Activated CD4-positive, alpha-beta T cell treated with anti-CD3 and anti-CD28 coated beads, Interleukin-2, amount 10 ng/mL, durations not matched to agents 7 days and 5 days (primary cell): ENCODE measurements at regions not wholly inside any gene's neighbourhood (a gene's known extent, or its start where the extent isn't known, plus 50 kb on each side); places are given as distances from the start of the nearest gene placed in this dataset.

ENCODE experiments used
- CTCF ChIA-PET: fragments of 350-600 bp; sonication (Branson Sonifier 250); formaldehyde crosslinking; loops from one replicate; lab custom pipeline; 2021; ENCODE audit warnings: antibody characterized with exemption; lab: Charles Lee
- POLR2A ChIA-PET: fragments of 350-600 bp; sonication (Branson Sonifier 250); formaldehyde crosslinking; loops from one replicate; lab custom pipeline; 2021; ENCODE audit warnings: antibody characterized with exemption; lab: Charles Lee
- DNase-seq: peaks from one replicate; pipeline ENCODE4 v3.0.0-alpha.2; 2020
- H3K27ac Mint-ChIP-seq: one replicate; pipeline ENCODE4 v1.8.0; 2021; ENCODE audit warnings: mild to moderate bottlenecking, moderate library complexity, mixed read lengths
- H3K27me3 Mint-ChIP-seq: one replicate; pipeline ENCODE4 v1.8.0; 2021; ENCODE audit warnings: mixed read lengths
- H3K36me3 Mint-ChIP-seq: one replicate; pipeline ENCODE4 v1.8.0; 2021; ENCODE audit warnings: low read depth, mixed read lengths
- H3K4me1 Mint-ChIP-seq: one replicate; pipeline ENCODE4 v1.8.0; 2021; ENCODE audit warnings: mixed read lengths
- H3K4me3 Mint-ChIP-seq: one replicate; pipeline ENCODE4 v1.8.0; 2021; ENCODE audit warnings: mild to moderate bottlenecking, moderate library complexity, mixed read lengths
- H3K9me3 Mint-ChIP-seq: one replicate; pipeline ENCODE4 v1.8.0; 2021; ENCODE audit warnings: mixed read lengths

DNA sequence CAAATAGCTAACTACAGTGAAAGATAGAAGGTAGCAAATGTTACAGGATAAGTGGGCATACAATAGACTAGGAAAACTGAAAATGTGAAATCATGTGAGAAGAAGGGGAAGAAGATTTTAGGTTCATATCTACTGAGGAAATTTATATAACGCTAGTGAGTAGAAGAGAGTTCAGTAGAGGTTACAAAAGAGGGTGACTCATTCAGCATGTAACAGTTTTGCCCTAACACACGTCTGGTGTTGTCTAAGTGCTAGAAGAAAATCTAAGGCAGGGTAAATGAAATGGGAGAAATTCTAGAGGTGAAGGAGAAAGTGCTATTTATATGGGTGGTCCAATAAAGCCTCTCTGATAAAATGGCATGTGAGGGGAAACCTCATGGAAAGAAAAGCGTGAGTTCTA is 731.4 kb upstream of the POT1 start:
- no peaks in the 10 kb centered on the region for H3K27me3 Mint-ChIP-seq
- no peak for DNase-seq
- H3K36me3 Mint-ChIP-seq: no peaks in the 10 kb centered on the region
- H3K9me3 Mint-ChIP-seq: peaks cover 2% of the 10 kb centered on the region
- POLR2A ChIA-PET: no interaction called here
- no peak overlapping the region for H3K4me3 Mint-ChIP-seq
- no peak overlapping the region for H3K27ac Mint-ChIP-seq
- CTCF ChIA-PET: no interaction called here
- H3K4me1 Mint-ChIP-seq: no peaks in the 10 kb centered on the region

DNA sequence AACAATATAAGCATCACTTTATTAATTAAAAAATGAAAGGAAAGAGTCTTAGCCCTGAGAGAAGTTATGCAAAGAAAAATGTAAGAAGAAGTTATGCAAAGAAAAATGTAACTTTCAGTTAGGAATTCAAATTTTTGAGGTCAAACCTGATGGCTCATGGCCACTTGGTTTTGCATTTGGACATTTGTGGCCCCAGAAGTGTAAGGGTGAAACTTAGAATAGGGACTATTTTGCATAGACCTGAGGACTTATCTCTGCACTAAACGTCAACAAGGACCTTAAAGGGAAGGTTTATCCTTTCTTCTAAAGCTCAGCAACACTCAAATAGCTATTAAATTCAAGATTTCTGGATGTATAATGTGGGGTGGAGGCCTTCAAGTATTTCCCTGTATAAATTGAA is 724.5 kb upstream of the POT1 start:
- H3K27me3 Mint-ChIP-seq: no peaks in the 10 kb centered on the region
- POLR2A ChIA-PET: no interaction called here
- no peaks in the 10 kb centered on the region for H3K9me3 Mint-ChIP-seq
- no peak for DNase-seq
- no peaks in the 10 kb centered on the region for H3K36me3 Mint-ChIP-seq
- H3K4me3 Mint-ChIP-seq: no peak overlapping the region
- no peaks in the 10 kb centered on the region for H3K4me1 Mint-ChIP-seq
- H3K27ac Mint-ChIP-seq: no peak overlapping the region
- CTCF ChIA-PET: no interaction called here

DNA sequence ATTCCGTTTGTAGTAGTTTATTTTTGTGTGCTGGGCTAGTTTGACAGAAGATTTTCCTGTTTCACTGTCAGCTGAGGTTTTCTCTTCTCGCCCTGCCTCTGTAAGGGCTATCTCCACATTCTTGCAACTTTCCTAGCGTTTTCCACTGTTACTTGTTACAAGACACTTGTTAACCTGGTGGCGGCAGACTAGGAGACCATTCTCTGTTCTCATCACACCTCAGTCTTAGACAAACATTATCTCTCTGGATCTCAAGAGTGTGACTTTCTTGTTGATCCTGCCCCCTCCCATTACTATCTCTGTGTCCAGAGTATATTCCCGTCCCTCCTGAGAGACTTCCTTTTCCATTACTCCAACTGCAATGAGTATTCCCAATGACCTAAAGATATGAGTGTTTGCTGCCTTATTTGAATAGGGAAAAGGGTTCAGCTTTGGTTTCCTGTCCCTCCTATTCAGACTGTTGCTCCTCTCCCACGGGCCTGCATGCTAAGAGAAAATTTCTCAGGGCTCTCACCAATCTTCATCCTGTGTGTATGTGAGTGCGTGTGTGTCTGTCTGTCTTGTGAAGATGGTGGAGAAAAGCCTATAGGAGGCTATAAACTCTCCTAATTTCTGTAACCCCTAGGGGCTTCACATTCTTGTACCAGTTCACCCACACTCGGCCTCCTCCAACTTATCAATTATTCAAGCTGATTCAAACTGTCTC is 722.4 kb upstream of the POT1 start:
- CTCF ChIA-PET: no interaction called here
- Mint-ChIP-seq H3K36me3 (no peaks in the 10 kb centered on the region), H3K27me3 (no peaks in the 10 kb centered on the region), H3K27ac (no peak overlapping the region), H3K4me1 (no peaks in the 10 kb centered on the region), H3K4me3 (no peak overlapping the region), H3K9me3 (no peaks in the 10 kb centered on the region)
- DNase-seq: no peak
- POLR2A ChIA-PET: no interaction called here

DNA sequence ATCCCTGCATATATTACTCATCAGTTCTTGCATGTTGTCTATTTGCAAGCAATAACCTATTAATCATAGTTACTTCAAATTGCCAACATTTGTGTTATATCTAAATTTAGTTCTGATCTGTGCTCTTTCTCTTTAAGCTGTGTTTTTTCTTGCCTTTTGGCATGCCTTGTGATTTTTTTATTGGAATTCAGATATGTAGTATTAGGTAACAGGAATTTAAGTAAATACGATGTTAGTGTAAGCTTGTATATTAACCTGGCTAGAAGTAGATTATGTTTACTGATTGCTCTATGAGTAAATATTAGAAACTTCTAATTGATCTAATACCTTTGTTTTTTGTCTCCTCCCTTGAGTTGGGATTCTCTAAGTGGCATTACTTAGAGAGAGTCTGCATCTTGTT is 718.9 kb upstream of the POT1 start:
- ChIA-PET POLR2A (no interaction called here), CTCF (no interaction called here)
- H3K4me3 Mint-ChIP-seq: no peak overlapping the region
- H3K9me3 Mint-ChIP-seq: peaks cover 3% of the 10 kb centered on the region
- no peaks in the 10 kb centered on the region for H3K27me3 Mint-ChIP-seq
- no peaks in the 10 kb centered on the region for H3K4me1 Mint-ChIP-seq
- H3K36me3 Mint-ChIP-seq: no peaks in the 10 kb centered on the region
- DNase-seq: no peak
- H3K27ac Mint-ChIP-seq: no peak overlapping the region

DNA sequence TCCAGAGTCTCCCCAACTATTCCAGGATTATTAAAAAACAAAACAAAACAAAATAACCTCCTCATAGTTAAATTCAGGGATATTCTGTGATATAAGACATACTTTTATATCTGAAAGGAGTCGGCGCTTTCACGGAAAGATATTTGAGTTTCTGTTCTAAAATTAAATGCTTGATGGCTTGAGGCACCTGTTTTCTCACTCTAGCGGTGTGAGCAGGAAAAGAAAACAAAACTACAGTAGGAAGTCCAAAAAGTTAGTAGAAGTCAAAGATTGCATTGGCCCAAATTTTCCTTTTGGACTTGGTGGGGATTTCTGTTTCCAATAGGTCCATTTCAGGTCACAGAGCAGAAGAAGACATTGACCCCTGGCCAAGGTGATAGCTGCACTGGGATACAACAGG is 716.1 kb upstream of the POT1 start:
- no peaks in the 10 kb centered on the region for H3K27me3 Mint-ChIP-seq
- H3K27ac Mint-ChIP-seq: no peak overlapping the region
- no peaks in the 10 kb centered on the region for H3K36me3 Mint-ChIP-seq
- no peaks in the 10 kb centered on the region for H3K4me1 Mint-ChIP-seq
- CTCF ChIA-PET: no interaction called here
- POLR2A ChIA-PET: no interaction called here
- no peak for DNase-seq
- peaks cover 5% of the 10 kb centered on the region for H3K9me3 Mint-ChIP-seq
- no peak overlapping the region for H3K4me3 Mint-ChIP-seq

DNA sequence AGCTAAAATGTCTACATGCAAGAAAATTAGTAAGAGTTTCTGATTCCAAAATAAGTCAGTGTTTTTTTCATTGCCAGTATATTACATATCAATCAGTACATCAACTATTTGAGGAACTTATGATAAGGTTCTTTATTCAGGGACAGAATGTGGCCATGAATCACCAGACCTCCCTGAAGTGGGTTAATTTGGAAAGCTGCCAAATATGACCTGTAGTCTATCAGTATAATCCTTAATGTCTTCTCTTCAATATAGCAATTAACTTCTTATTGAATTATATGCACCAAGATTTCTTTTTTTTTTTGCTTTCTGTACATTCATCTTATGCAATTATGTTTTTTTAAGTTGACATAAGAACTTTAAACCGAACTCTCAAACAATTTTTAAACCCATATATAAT is 714.5 kb upstream of the POT1 start:
- Mint-ChIP-seq H3K36me3 (no peaks in the 10 kb centered on the region), H3K4me1 (no peaks in the 10 kb centered on the region), H3K27me3 (no peaks in the 10 kb centered on the region), H3K9me3 (peaks cover 5% of the 10 kb centered on the region), H3K27ac (no peak overlapping the region), H3K4me3 (no peak overlapping the region)
- ChIA-PET POLR2A (no interaction called here), CTCF (no interaction called here)
- no peak for DNase-seq

DNA sequence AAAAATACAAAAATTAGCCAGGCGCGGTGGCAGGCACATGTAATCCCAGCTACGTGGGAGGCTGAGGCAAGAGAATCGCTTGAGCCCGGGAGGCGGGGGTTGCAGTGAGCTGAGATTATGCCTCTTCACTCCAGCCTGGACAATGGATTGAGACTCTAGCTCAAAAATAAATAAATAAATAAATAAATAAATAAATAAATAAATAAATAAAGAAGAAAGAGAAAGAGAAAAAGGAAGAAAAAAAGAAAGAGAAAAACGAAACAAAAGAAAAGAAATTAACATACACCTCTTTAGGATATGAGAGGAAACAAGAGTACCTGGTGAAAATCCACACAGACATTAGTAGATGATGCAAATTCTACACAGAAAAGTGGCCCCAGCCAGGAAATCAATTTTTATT is 713.7 kb upstream of the POT1 start:
- CTCF ChIA-PET: no interaction called here
- Mint-ChIP-seq H3K27ac (no peak overlapping the region), H3K4me1 (no peaks in the 10 kb centered on the region), H3K36me3 (no peaks in the 10 kb centered on the region), H3K27me3 (no peaks in the 10 kb centered on the region), H3K4me3 (no peak overlapping the region), H3K9me3 (peaks cover 5% of the 10 kb centered on the region)
- DNase-seq: no peak
- POLR2A ChIA-PET: no interaction called here

DNA sequence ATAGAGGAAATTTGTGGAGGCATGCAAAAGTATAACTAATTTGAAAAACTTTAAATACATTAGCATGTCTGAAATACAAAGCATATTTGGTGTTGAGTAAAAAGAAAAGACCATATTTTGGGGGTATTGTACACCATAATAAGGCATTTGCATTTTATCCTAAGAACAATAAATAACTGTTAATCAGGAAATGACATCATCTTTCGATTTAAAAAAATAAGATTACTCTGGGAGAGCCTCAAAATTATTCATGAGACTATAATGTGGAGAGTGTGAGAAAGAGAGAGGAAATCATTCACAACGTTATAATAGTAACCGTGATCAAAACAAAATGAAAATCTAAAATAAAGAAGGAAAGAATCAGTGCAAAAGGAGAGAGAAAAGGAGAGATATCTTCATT is 712.3 kb upstream of the POT1 start:
- H3K9me3 Mint-ChIP-seq: peaks cover 5% of the 10 kb centered on the region
- no peaks in the 10 kb centered on the region for H3K36me3 Mint-ChIP-seq
- no peak overlapping the region for H3K27ac Mint-ChIP-seq
- ChIA-PET CTCF (no interaction called here), POLR2A (no interaction called here)
- H3K4me3 Mint-ChIP-seq: no peak overlapping the region
- no peaks in the 10 kb centered on the region for H3K4me1 Mint-ChIP-seq
- no peak for DNase-seq
- no peaks in the 10 kb centered on the region for H3K27me3 Mint-ChIP-seq

DNA sequence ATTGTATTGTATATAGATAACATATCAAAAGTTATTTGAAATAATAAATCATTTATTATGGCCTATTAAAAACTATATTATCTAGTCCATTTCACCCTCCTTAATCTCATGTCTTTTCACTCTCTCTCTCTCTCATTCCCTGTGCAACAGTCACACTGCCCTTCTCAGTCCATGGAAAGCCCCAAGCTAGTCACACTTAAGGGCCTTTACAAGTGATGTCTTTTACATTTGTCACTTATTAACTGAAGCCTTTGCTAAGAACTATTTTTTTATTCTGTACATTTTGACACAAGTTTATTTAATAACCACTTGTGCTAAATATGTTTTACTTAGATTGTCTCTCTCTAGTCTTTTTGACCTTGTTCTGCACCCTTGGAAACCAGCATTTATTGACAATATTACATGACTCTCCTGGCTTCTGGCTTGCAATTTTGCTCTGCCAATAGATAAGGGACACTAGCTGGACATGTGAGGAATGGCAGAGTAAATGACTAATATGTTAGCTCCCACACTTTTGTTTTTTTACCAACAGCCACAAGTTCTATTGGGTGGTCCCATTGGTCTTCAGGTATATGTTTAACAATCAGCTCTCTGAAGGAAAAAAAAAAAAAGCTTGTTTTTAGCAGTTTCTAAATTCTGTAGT is 706.8 kb upstream of the POT1 start:
- Mint-ChIP-seq H3K36me3 (no peaks in the 10 kb centered on the region), H3K27ac (no peak overlapping the region), H3K9me3 (no peaks in the 10 kb centered on the region), H3K4me1 (no peaks in the 10 kb centered on the region), H3K4me3 (no peak overlapping the region), H3K27me3 (no peaks in the 10 kb centered on the region)
- POLR2A ChIA-PET: no interaction called here
- CTCF ChIA-PET: no interaction called here
- DNase-seq: no peak

DNA sequence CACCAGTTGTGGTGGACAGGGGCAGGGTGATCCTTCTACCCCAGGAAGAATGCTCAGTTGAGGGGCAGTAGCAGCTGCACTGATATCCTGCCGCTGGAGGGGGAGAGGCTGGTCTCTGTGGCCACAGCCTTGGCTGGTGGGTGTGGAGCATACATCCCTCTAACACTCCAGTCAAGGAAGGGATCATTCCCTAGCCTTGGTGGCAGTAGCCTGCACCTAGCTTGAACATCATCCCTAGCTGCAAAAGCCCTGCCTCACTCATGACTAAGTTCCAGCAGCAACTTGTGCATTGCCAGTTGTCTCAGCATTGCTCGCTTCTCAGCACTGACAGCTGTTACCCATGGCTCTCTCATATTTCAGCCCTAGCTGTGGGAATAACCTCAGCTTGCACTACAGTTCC is 688.9 kb upstream of the POT1 start:
- H3K4me1 Mint-ChIP-seq: no peaks in the 10 kb centered on the region
- no peaks in the 10 kb centered on the region for H3K36me3 Mint-ChIP-seq
- no peak overlapping the region for H3K4me3 Mint-ChIP-seq
- ChIA-PET CTCF (no interaction called here), POLR2A (no interaction called here)
- H3K27ac Mint-ChIP-seq: no peak overlapping the region
- no peaks in the 10 kb centered on the region for H3K27me3 Mint-ChIP-seq
- H3K9me3 Mint-ChIP-seq: peaks cover 5% of the 10 kb centered on the region
- DNase-seq: no peak

DNA sequence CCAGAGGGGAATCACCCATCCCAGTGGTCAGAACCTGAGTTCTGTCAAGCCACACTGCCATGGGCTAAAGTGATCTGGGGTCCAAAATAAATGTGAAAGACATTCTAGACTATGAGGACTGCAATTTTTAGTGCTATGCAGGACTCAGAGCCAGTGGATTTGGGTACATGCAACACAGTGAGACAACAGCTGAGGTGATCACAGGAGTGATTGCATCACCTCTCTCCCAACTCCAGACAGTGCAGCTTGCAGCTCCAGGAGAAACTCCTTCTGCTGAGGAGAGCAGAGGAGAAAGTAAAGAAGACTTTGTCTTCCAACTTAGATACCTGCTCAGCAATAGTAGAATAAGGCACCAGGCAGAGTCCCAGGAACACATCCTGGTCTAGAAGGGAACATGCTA is 682.0 kb upstream of the POT1 start:
- H3K4me3 Mint-ChIP-seq: no peak overlapping the region
- H3K27ac Mint-ChIP-seq: no peak overlapping the region
- CTCF ChIA-PET: no interaction called here
- H3K4me1 Mint-ChIP-seq: no peaks in the 10 kb centered on the region
- no peak for DNase-seq
- H3K36me3 Mint-ChIP-seq: no peaks in the 10 kb centered on the region
- POLR2A ChIA-PET: no interaction called here
- no peaks in the 10 kb centered on the region for H3K27me3 Mint-ChIP-seq
- H3K9me3 Mint-ChIP-seq: peaks cover 6% of the 10 kb centered on the region

DNA sequence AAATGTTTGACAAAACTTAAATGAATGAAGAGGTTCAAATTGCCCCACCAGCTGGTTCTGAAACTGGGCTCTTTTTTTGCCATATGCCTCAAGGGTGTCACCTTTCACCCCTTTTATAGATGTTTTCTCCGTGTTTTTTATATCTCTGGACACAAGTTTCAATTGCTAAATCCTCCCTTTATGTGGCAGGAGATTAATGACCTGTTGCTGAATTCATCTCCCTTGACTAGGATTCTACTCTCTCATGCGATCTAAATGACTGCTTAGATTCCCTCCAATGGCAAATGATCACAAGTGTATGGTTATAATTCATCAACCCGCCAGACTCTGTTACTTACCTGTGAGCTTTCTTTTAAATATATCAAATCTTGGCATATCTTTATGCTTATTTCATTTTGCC is 677.0 kb upstream of the POT1 start:
- CTCF ChIA-PET: no interaction called here
- POLR2A ChIA-PET: no interaction called here

DNA sequence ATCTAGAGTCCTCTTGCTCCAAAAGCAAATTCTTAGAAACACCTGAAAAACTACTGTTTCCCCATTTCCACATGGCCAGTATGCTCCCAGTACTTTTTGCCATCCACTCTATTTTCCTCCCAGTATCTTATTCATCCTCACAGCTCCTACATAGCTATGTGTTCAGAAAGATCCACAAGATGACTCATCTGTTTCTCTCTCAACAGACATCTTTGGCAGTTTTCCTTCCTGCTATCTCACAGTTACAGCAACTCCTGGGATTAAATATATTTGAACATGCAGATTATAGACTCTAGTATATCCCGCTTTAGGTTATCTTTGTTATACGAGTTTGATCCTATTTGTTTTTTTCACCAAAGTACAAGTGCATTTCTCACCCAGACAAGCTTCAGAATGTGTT is 675.6 kb upstream of the POT1 start:
- CTCF ChIA-PET: no interaction called here
- Mint-ChIP-seq H3K36me3 (no peaks in the 10 kb centered on the region), H3K27ac (no peak overlapping the region), H3K9me3 (no peaks in the 10 kb centered on the region), H3K27me3 (no peaks in the 10 kb centered on the region), H3K4me3 (no peak overlapping the region), H3K4me1 (no peaks in the 10 kb centered on the region)
- POLR2A ChIA-PET: no interaction called here
- no peak for DNase-seq

More for the DNA sequence above, 677.0 kb upstream of the POT1 start:
- no peak overlapping the region for H3K27ac Mint-ChIP-seq
- no peaks in the 10 kb centered on the region for H3K36me3 Mint-ChIP-seq
- H3K9me3 Mint-ChIP-seq: no peaks in the 10 kb centered on the region
- DNase-seq: no peak
- H3K27me3 Mint-ChIP-seq: no peaks in the 10 kb centered on the region
- H3K4me1 Mint-ChIP-seq: no peaks in the 10 kb centered on the region
- no peak overlapping the region for H3K4me3 Mint-ChIP-seq

DNA sequence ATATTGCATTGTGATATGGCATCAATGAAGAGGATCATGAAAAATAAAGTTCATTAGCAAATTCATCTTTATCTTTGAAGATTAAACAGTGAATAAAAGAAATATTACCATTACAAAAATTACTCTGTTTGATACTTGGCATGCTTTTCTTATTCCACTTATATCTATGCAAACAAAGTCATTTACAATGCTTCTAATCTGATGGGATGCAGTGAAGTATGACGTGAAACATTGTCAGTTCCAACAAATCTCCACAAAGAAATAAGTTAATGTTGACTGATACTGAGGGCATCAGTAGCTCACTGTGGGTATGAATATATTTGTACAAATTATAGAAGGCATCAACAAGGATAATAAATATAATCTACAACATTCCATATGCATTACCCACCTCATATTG is 672.8 kb upstream of the POT1 start:
- DNase-seq: no peak
- ChIA-PET CTCF (no interaction called here), POLR2A (no interaction called here)
- no peaks in the 10 kb centered on the region for H3K4me1 Mint-ChIP-seq
- no peaks in the 10 kb centered on the region for H3K9me3 Mint-ChIP-seq
- no peaks in the 10 kb centered on the region for H3K36me3 Mint-ChIP-seq
- H3K27ac Mint-ChIP-seq: no peak overlapping the region
- no peak overlapping the region for H3K4me3 Mint-ChIP-seq
- no peaks in the 10 kb centered on the region for H3K27me3 Mint-ChIP-seq
